KMS-11 (cell line): ENCODE measurements at regions not wholly inside any gene's neighbourhood (a gene's known extent, or its start where the extent isn't known, plus 50 kb on each side); places are given as distances from the start of the nearest gene placed in this dataset.

Experiments used
- H2AFZ ChIP-seq: fragments of 200-600 bp; sonication (generic); 2 replicates; pipeline ENCODE4 v1.6.1; 2016; ENCODE audit warnings: antibody characterized with exemption, mixed run types, low read depth
- H3K27ac ChIP-seq: fragments of 200-600 bp; sonication (generic); 2 replicates; pipeline ENCODE4 v1.6.1; 2016; ENCODE audit warnings: mild to moderate bottlenecking, mixed run types
- H3K27me3 ChIP-seq: fragments of 200-600 bp; sonication (generic); 2 replicates; pipeline ENCODE4 v1.6.1; 2017; ENCODE audit warnings: mild to moderate bottlenecking, low read depth, mixed run types, moderate library complexity; ENCODE audit not compliant: insufficient read depth
- H3K36me3 ChIP-seq: fragments of 200-600 bp; sonication (generic); 2 replicates; pipeline ENCODE4 v1.6.1; 2017; ENCODE audit warnings: mild to moderate bottlenecking, mixed run types; ENCODE audit not compliant: insufficient read depth
- H3K4me1 ChIP-seq: fragments of 200-600 bp; sonication (generic); 2 replicates; pipeline ENCODE4 v1.6.1; 2016; ENCODE audit warnings: mild to moderate bottlenecking, low read depth, mixed run types; ENCODE audit not compliant: poor library complexity, severe bottlenecking
- H3K4me2 ChIP-seq: fragments of 200-600 bp; sonication (generic); 2 replicates; pipeline ENCODE4 v1.7.0; 2016; ENCODE audit warnings: mild to moderate bottlenecking, mixed run types
- H3K4me3 ChIP-seq: fragments of 200-600 bp; sonication (generic); IDR thresholded peaks from 2 replicates; pipeline ENCODE4 v1.6.1; 2017; ENCODE audit warnings: low read depth, low read length, mixed read lengths; ENCODE audit not compliant: insufficient read depth
- H3K79me2 ChIP-seq: fragments of 200-600 bp; sonication (generic); 2 replicates; pipeline ENCODE4 v1.6.1; 2016; ENCODE audit warnings: low read depth, mixed run types; ENCODE audit not compliant: insufficient read depth
- H3K9ac ChIP-seq: fragments of 200-600 bp; sonication (generic); 2 replicates; pipeline ENCODE4 v1.6.1; 2016; ENCODE audit warnings: mild to moderate bottlenecking, mixed run types
- H4K20me1 ChIP-seq: fragments of 200-600 bp; sonication (generic); 2 replicates; pipeline ENCODE4 v1.6.1; 2016; ENCODE audit warnings: mild to moderate bottlenecking, mixed run types; ENCODE audit not compliant: insufficient read depth
- TF ChIP-seq, protein P1 (sequence below): fragments of 200-600 bp; sonication (generic); conservative IDR thresholded peaks from 2 replicates; pipeline ENCODE4 v1.6.1; 2017; ENCODE audit warnings: low read depth, mild to moderate bottlenecking, antibody characterized with exemption, low read length, moderate library complexity, mixed read lengths

DNA sequence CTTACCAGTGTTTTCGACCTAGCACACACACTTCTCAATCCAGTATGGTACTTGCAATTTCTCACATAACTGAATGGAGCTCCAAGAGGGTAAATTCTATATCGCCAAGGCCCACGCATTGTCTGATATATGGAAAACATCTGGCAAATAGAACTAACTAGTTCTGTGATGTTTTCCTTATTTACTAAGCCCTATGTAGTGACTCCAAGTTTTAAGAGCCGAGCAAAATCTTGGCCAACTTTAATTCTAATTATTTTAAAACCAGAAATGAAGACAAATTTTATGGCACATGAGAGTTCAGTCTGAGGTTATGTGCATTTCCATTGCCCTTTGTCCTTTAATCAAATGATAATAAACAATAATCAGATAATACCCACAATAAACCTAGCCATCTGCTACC is 1119.7 kb upstream of the CNTNAP5 start:
- TF ChIP-seq, protein P1, sequence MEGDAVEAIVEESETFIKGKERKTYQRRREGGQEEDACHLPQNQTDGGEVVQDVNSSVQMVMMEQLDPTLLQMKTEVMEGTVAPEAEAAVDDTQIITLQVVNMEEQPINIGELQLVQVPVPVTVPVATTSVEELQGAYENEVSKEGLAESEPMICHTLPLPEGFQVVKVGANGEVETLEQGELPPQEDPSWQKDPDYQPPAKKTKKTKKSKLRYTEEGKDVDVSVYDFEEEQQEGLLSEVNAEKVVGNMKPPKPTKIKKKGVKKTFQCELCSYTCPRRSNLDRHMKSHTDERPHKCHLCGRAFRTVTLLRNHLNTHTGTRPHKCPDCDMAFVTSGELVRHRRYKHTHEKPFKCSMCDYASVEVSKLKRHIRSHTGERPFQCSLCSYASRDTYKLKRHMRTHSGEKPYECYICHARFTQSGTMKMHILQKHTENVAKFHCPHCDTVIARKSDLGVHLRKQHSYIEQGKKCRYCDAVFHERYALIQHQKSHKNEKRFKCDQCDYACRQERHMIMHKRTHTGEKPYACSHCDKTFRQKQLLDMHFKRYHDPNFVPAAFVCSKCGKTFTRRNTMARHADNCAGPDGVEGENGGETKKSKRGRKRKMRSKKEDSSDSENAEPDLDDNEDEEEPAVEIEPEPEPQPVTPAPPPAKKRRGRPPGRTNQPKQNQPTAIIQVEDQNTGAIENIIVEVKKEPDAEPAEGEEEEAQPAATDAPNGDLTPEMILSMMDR, result no peak
- no peaks in the 10 kb centered on the region for H3K79me2 ChIP-seq
- H3K27me3 ChIP-seq, result no peaks in the 10 kb centered on the region
- no peaks in the 10 kb centered on the region for H3K4me1 ChIP-seq
- no peak overlapping the region for H3K4me3 ChIP-seq
- H4K20me1 ChIP-seq, result no peaks in the 10 kb centered on the region
- H3K4me2 ChIP-seq, result no peak overlapping the region
- H2AFZ ChIP-seq, result no peak overlapping the region
- H3K9ac ChIP-seq, result no peak overlapping the region
- H3K27ac ChIP-seq, result no peak overlapping the region
- H3K36me3 ChIP-seq, result no peaks in the 10 kb centered on the region

- Histone ChIP-seq H3K4me1 (no peaks in the 10 kb centered on the region), H3K27ac (no peak overlapping the region), H3K27me3 (no peaks in the 10 kb centered on the region), H3K4me2 (no peak overlapping the region), H4K20me1 (no peaks in the 10 kb centered on the region), H2AFZ (no peak overlapping the region), H3K4me3 (no peak overlapping the region), H3K79me2 (no peaks in the 10 kb centered on the region), H3K36me3 (no peaks in the 10 kb centered on the region), H3K9ac (no peak overlapping the region)
- TF ChIP-seq, protein P1, result no peak
Measured at GRCh38 chr2:122908159-122908558, 1116.9 kb upstream of the CNTNAP5 start.

DNA sequence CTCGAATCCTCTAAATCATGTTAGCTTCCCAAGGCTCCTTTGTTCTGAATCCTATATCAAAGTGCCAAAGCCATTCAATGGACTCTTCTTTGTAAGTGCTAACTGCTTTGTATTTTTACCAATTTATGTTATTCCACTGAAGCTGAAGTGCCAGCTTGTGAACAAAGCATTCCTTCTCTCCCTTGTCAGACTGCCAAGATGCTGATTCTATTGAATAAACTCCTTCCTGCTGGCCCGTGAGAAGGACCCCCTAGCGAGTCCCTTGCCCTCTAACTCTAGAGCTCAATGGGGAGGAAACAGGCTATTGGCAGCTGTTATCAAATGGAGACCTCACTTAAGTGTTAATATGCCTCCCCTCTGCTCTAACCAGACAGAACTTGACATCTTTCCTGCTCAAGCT is 1097.9 kb upstream of the CNTNAP5 start:
- H3K27me3 ChIP-seq, result no peaks in the 10 kb centered on the region
- no peak overlapping the region for H2AFZ ChIP-seq
- no peaks in the 10 kb centered on the region for H3K4me1 ChIP-seq
- TF ChIP-seq, protein P1, result no peak
- H3K79me2 ChIP-seq, result no peaks in the 10 kb centered on the region
- H3K4me2 ChIP-seq, result no peak overlapping the region
- H4K20me1 ChIP-seq, result no peaks in the 10 kb centered on the region
- no peaks in the 10 kb centered on the region for H3K36me3 ChIP-seq
- H3K9ac ChIP-seq, result no peak overlapping the region
- H3K4me3 ChIP-seq, result no peak overlapping the region
- no peak overlapping the region for H3K27ac ChIP-seq

DNA sequence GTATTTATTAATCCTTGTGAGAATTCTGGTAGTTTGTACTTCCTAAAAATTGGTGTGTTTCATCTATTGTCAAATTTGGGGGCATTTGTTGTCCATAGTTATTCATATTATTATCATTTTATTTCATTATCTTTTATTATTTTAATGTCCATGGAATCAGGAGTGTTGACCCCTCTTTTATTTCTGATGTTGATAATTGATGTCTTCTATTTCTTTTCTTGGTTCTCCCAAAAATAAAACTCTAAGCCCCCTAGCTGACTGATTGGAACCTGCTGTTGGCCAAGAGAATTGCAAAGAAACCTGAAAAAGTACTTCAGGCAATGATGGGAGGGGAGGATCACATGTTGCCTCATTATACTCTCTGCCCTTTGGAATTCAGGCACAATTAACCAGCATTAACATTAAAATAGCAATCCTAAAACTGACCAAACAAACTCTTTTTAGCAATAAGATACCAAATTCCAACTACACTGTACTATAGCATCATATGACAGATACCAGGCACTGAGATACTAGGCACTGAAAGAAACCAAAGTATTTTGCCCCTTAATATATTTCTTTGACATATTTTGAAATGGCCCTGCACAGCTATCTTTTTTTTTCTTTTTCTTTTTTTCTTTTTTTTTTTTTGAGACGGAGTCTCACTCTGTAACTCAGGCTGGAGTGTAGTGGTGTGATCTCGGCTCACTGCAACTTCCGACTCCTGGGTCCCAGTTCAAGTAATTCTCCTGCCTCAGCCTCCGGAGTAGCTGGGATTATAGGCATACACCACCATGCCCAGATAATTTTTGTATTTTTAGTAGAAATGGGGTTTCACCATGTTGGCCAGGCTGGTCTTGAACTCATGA is 1097.2 kb upstream of the CNTNAP5 start:
- Histone ChIP-seq H3K79me2 (no peaks in the 10 kb centered on the region), H2AFZ (no peak overlapping the region), H3K4me2 (no peak overlapping the region), H3K27me3 (no peaks in the 10 kb centered on the region), H4K20me1 (no peaks in the 10 kb centered on the region), H3K4me3 (no peak overlapping the region), H3K27ac (no peak overlapping the region), H3K9ac (no peak overlapping the region), H3K36me3 (no peaks in the 10 kb centered on the region), H3K4me1 (no peaks in the 10 kb centered on the region)
- TF ChIP-seq, protein P1, result no peak
